GM18951 (cell line): ENCODE measurements at regions not wholly inside any gene's neighbourhood (a gene's known extent, or its start where the extent isn't known, plus 50 kb on each side); places are given as distances from the start of the nearest gene placed in this dataset.

Experiments
- POLR2A ChIP-seq: IDR thresholded peaks from 4 replicates; pipeline ENCODE4 v1.6.1; 2011; ENCODE audit warnings: mild to moderate bottlenecking; ENCODE audit not compliant: insufficient read length, insufficient read depth; ENCODE audit errors: extremely low read depth
- in situ Hi-C: fragments of 300-500 bp; cut with MboI; formaldehyde crosslinking; loops from one replicate; pipeline ENCODE4 v1.12.0; 2022; ENCODE audit warnings: low sequenced_read_pairs, mixed read lengths, inconsistent platforms; ENCODE audit not compliant: unreplicated experiment

GRCh38 chr13:78030341-78030896 is 111.8 kb upstream of the EDNRB start:
- TF ChIP-seq POLR2A, result no peak
- in situ Hi-C loops, result no loop called here

- in situ Hi-C loops, result no loop called here
- TF ChIP-seq POLR2A, result no peak
These were observed 111.3 kb upstream of the EDNRB start for GRCh38 chr13:78029901-78030300.

DNA sequence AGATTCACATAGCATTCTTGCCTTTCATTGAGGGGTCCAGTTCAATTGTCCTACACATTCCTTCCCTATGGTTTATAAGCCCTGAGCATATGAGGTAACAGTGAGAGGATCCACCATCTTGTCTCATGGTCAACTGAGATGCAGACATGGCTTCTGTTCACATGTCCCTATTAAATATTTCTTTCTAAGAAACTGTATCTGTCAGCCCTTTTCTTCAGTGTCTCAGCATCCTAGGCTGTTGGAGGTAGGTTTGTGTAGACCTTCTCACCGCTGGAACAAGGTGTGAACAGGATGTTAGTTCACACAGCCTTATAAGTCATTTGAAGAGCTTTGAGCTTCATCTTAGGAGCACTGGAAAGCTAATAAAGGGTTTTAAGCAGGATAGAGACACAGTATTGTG is 110.3 kb upstream of the EDNRB start:
- TF ChIP-seq POLR2A, result no peak
- in situ Hi-C loops, result no loop called here

- no peak for TF ChIP-seq POLR2A
- in situ Hi-C loops, result no loop called here
These were observed 106.4 kb upstream of the EDNRB start for GRCh38 chr13:78024996-78025395.

- in situ Hi-C loops, result no loop called here
- no peak for TF ChIP-seq POLR2A
These were observed 103.7 kb upstream of the EDNRB start for GRCh38 chr13:78022164-78022877.

GRCh38 chr13:78020861-78021260 is 102.2 kb upstream of the EDNRB start:
- TF ChIP-seq POLR2A, result no peak
- in situ Hi-C loops, result no loop called here

GRCh38 chr13:78015782-78016181 is 97.2 kb upstream of the EDNRB start:
- no peak for TF ChIP-seq POLR2A
- in situ Hi-C loops, result no loop called here

GRCh38 chr13:78012046-78012445 is 93.4 kb upstream of the EDNRB start:
- in situ Hi-C loops, result no loop called here
- TF ChIP-seq POLR2A, result no peak

DNA sequence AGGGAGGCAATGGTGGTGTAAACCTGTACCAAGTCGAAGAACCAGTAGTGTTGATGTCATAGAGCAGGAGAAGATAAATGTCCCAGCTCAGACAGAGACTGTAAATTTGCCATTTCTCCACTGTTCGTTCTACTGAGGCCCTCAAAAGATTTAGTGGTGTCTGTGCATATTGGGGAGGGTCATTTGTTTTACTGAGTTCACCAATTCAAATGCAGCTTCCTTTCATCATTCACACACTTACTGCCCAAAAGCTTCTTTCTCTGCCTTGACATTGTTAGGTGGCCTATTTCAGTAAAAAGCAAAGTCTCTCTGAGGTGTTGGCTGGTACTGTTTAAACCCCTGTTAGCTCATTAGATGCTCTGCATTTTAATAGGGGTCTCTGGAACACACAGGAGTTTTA is 86.2 kb upstream of the EDNRB start:
- no peak for TF ChIP-seq POLR2A
- in situ Hi-C loops, result no loop called here

- in situ Hi-C loops, result no loop called here
These were observed 81.1 kb upstream of the EDNRB start for GRCh38 chr13:77999746-78000145.

GRCh38 chr13:77994166-77994565 is 75.5 kb upstream of the EDNRB start:
- no peak for TF ChIP-seq POLR2A
- in situ Hi-C loops, result no loop called here

More at GRCh38 chr13:77999746-78000145, 81.1 kb upstream of the EDNRB start:
- TF ChIP-seq POLR2A, result no peak

- in situ Hi-C loops, result no loop called here
- TF ChIP-seq POLR2A, result no peak
These were observed 72.4 kb upstream of the EDNRB start for GRCh38 chr13:77991003-77991402.

DNA sequence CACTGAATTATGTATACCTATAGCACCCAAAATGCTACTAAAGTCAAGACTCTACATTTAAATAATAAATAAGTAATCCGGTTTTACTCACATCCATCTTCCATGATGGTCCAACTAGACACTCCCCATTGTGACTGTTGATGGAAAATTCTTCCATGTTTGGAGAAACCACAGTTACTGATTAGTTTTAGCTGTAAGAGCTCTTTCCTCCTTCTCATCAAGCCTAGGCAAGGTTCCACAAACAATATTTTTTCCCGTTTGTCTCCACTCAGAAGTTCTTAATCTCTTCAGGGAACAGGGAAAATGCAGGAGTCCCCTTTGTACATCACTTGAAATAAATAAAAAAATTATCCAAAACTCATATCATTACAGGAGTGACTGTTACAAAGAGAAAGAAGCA is 70.7 kb upstream of the EDNRB start:
- TF ChIP-seq POLR2A, result no peak
- in situ Hi-C loops, result no loop called here

DNA sequence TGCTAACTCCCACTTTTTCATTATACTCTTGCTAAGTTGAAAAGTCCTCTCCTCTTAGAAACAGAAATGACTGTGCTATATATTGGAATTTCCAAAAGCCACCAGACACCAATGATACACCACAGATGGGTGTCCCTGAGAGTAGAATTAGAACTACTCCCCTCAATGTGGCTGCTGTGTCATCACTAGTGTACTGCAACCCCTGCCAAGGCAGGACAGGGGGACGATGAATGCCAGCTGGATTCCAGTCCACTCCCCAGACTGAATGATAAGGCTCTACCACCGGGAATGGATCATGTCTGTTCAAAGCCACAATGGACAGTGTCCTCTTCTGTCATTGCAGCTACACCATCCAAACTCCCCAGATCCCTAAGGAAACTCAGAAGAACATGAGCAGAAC is 69.7 kb upstream of the EDNRB start:
- in situ Hi-C loops, result no loop called here
- TF ChIP-seq POLR2A, result no peak
